ENCODE measurements at regions not wholly inside any gene's neighbourhood (a gene's known extent, or its start where the extent isn't known, plus 50 kb on each side); places are given as distances from the start of the nearest gene placed in this dataset.
A peak's percentile ranks its signal among the peaks of the same experiment; 100 is the strongest.

GRCh38 chr15:47405365-47406162 is 311.7 kb upstream of the SEMA6D start:
- no peak overlapping the region for H2BK12ac ChIP-seq (ENCODE audit: insufficient read length, low read depth, low read length)
- Mint-ChIP-seq H3K9me3 (no peaks in the 10 kb centered on the region), H3K27me3 (ENCODE audit: low read depth) (peaks cover 6% of the 10 kb centered on the region), H3K36me3 (ENCODE audit: insufficient read depth in 1 of 3, low read depth in 3 of 3) (peaks cover 0 to 3% (median 0%) of the 10 kb centered on the region in 3 experiments; a peak in 1 of 7 replicates), H3K4me1 (peaks cover 36 to 48% of the 10 kb centered on the region in 2 experiments), H3K27ac (peak overlapping the region in 2 of 3 experiments; percentile 18 to 32; a peak in 2 of 7 replicates), H3K4me3 (no peak overlapping the region)
- no peak overlapping the region for H3K9ac ChIP-seq (ENCODE audit: extremely low read depth, insufficient read length, low read length)
- H3K9me3 ChIP-seq (ENCODE audit: control insufficient read depth, low read depth, low read length), result no peaks in the 10 kb centered on the region
- H4K5ac ChIP-seq (ENCODE audit: insufficient read length, low read depth, low read length), result no peak overlapping the region
- no peaks in the 10 kb centered on the region for H3K79me2 ChIP-seq (ENCODE audit: insufficient read depth, low read length)
- H2BK15ac ChIP-seq (ENCODE audit: low read depth, low read length), result no peak overlapping the region
- no peak overlapping the region for H3K23ac ChIP-seq (ENCODE audit: insufficient read length, low read depth, low read length)
- TF ChIP-seq CTCF (conservative IDR thresholded peaks at IDR 0.05), result no peak
- no peak overlapping the region for H3K18ac ChIP-seq (ENCODE audit: insufficient read length, low read depth, low read length)
- H3K4me1 ChIP-seq (ENCODE audit: insufficient read depth, low read length), result peaks cover 8% of the 10 kb centered on the region
- no peak overlapping the region for H3T11ph ChIP-seq (ENCODE audit: low read length)
- H4K20me1 ChIP-seq (ENCODE audit: control insufficient read depth, insufficient read depth, insufficient read length), result no peaks in the 10 kb centered on the region
- no peak overlapping the region for H4K91ac ChIP-seq (ENCODE audit: insufficient read length, low read depth, low read length)
- peak overlapping the region; percentile 10 for H3K4me2 ChIP-seq (ENCODE audit: insufficient read depth, insufficient read length, low read length)
- DNase-seq, result no peak
- no peak overlapping the region for H2AK5ac ChIP-seq (ENCODE audit: insufficient read length, low read length)
- H3K27me3 ChIP-seq (ENCODE audit: insufficient read depth, low read length), result no peaks in the 10 kb centered on the region
- H3K4ac ChIP-seq (ENCODE audit: low read depth, low read length), result no peak overlapping the region
- H3K27ac ChIP-seq (ENCODE audit: insufficient read length, low read depth, low read length), result no peak overlapping the region
- no peak overlapping the region for H2AFZ ChIP-seq (ENCODE audit: low read length)
- H3K79me1 ChIP-seq (ENCODE audit: insufficient read depth, low read depth, low read length, poor library complexity, severe bottlenecking), result no peaks in the 10 kb centered on the region
- H2BK120ac ChIP-seq (ENCODE audit: low read depth, low read length, poor library complexity, severe bottlenecking), result no peak overlapping the region
- no peak overlapping the region for H3K14ac ChIP-seq (ENCODE audit: insufficient read depth, low read length)
- H3K56ac ChIP-seq (ENCODE audit: insufficient read length, low read depth, low read length), result no peak overlapping the region
- no peak overlapping the region for H2BK5ac ChIP-seq (ENCODE audit: insufficient read length, low read length)
- no peak overlapping the region for H4K8ac ChIP-seq (replicated peaks; ENCODE audit: insufficient read length, low read depth, low read length)
- H3K23me2 ChIP-seq (ENCODE audit: insufficient read length, low read depth, low read length, poor library complexity, severe bottlenecking), result no peaks in the 10 kb centered on the region
- H2BK20ac ChIP-seq (ENCODE audit: low read depth, low read length, poor library complexity, severe bottlenecking), result no peak overlapping the region
- WGBS (ENCODE audit: extremely low coverage, insufficient read length, low lambda C conversion rate), result no CpG with 5 or more reads among the region's 5 CpGs

Measured in H9 (cell line).